GM18502 (cell line): ENCODE measurements at regions not wholly inside any gene's neighbourhood (a gene's known extent, or its start where the extent isn't known, plus 50 kb on each side); places are given as distances from the start of the nearest gene placed in this dataset.

Experiments used
- ATAC-seq: cut with Tn5 transposase; IDR thresholded peaks from one replicate; pipeline ENCODE4 v1.9.1; 2021; ENCODE audit warnings: mild to moderate bottlenecking; ENCODE audit not compliant: unreplicated experiment, poor library complexity

DNA sequence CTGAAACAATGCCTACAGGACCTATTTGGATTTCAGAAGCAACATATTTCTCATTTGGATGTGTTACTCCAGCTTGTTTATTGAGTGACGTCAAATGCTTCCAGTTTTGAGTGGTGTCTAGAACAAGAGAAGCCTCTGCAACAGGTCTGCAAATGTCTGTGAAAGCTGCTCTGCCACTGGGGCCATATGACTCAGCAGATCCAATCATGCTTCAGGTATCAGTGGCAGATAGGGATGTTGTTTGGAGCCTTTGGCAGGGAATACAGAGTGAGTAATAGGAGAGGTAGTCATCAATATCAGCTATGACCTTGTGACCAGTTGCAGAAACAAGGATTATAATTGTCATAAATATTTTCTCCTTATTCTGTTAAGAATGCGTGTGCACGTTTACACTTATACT lies 141.1 kb upstream of the ZXDA start:
- ATAC-seq, result no peak

DNA sequence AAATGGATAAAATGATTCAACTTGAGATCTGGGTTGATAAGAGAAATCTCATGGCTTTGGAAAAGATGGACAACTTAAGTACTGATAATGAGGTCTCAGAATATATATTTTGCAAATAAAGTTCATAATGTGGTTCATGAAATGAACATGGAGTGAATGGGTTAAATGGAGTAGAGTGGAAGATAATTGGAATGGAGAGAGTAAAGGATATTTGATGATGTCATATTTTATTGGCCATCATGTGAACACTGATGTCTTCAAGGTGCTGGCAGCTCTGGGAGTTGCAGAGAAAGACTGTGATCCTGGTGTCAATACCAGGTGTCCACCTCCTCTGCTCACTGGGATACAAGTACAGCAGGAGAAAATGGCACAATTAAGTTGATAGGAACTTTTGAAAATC lies 133.9 kb upstream of the ZXDA start:
- ATAC-seq, result no peak

DNA sequence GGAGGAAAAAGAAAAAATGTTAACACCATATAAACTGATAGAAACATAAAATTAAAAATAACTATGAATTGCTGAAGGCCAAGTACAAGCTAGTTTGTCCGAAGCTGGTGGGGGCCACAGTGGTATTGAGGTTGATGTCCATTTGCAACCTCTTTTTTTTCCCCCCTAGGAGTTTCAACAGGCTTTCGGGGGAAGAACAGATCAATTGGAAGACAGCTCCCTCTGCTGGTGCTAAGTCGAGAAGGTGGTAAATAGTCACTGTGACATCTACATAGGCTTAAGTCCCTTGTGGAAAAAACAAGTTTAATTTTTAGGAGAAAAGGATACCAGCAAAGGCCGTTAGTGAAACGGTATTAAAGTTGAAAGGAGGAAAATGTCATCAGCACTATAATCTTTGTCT lies 115.7 kb upstream of the ZXDA start:
- ATAC-seq, result peak; percentile 66

DNA sequence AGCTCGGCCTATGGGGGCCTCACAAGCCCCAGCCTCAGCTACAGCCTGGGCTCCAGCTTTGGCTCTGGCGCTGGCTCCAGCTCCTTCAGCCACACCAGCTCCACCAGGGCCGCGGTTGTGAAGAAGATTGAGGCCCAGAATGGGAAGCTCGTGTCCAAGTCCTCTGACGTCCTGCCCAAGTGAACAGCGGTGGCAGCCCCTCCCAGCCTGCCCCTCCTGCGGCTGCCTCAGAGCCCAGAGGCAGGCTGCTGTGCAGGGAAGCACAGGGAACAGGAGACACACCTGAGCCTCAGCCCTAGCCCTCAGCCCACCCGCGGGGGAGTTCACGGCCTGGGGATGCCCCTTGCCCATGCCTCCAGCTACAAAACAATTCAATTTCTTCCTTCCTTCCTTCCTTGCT lies 75.7 kb upstream of the ZXDA start:
- no peak for ATAC-seq

DNA sequence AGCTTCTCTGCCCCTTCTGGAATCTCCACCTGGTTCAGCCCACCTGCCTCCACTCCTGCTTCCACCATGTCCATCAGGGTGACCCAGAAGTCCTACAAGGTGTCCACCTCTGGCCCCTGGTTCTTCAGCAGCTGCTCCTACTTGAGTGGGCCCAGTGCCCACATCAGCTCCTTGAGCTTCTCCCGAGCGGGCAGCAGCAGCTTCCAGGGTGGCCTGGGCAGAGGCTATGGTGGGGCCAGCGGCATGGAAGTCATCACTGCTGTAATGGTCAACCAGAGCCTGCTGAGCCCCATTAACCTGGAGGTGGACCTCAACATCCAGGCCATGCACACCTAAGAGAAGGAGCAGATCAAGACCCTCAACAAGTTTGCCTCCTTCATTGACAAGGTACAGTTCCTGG lies 74.4 kb upstream of the ZXDA start:
- ATAC-seq, result no peak

DNA sequence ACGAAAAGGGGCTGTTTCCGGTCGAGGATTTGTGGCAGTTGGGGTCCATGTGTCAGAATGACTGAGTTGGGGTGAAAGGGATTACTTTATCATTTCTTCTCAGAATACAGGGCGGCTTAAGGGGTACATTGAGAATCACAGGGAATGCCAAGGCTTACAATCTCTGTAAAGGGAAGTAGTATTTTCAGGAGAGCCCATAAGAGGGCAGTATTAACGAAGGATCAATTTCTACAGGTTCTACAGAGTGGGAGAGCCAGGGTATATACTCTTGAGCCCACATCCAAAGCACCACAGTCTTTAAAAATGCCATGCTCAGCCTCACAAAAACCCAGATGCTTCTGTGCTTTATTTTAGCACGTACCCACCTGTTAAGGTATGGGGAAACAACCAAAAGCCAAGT lies 67.7 kb upstream of the ZXDA start:
- ATAC-seq, result no peak

DNA sequence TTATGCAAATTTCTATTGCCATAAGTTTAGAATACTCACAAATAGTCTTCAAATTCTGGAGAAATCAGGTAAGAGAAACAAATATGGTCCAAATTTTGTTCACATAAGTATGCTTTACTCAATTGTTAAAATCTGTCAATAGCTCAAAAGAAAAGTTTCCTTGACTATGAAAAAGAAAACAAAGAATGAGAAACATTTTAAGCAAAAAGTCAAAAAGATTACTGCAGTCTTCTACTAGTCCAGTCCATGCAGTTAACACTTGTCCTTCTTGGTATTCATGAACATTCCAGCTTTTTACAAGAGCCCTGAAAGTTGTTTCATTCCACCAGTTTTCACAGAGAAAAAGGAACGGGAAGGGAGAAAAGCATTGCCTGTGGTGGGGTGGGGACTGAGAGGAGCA lies 54.7 kb upstream of the ZXDA start:
- ATAC-seq, result no peak
